IPS-20b (cell line): ENCODE measurements at regions not wholly inside any gene's neighbourhood (a gene's known extent, or its start where the extent isn't known, plus 50 kb on each side); places are given as distances from the start of the nearest gene placed in this dataset.

Experiments
- H3K27ac ChIP-seq: one replicate; pipeline ENCODE4 v1.5.1; 2013; ENCODE audit warnings: low read length
- H3K27me3 ChIP-seq: 2 replicates; pipeline ENCODE4 v1.6.1; 2013; ENCODE audit warnings: mild to moderate bottlenecking, low read length, inconsistent platforms; ENCODE audit not compliant: insufficient read depth
- H3K36me3 ChIP-seq: 2 replicates; pipeline ENCODE4 v1.6.1; 2013; ENCODE audit warnings: low read depth, mild to moderate bottlenecking, inconsistent platforms, low read length, moderate library complexity; ENCODE audit not compliant: insufficient read depth
- H3K4me1 ChIP-seq: 2 replicates; pipeline ENCODE4 v1.6.1; 2013; ENCODE audit warnings: mild to moderate bottlenecking, control low read depth, inconsistent platforms, low read length, moderate library complexity; ENCODE audit not compliant: insufficient read depth
- H3K4me3 ChIP-seq: 2 replicates; pipeline ENCODE4 v1.5.1; 2013; ENCODE audit warnings: mild to moderate bottlenecking, low read length, inconsistent platforms
- H3K9ac ChIP-seq: 2 replicates; pipeline ENCODE4 v1.6.1; 2013; ENCODE audit warnings: low read depth, mild to moderate bottlenecking, inconsistent platforms, low read length, moderate library complexity
- H3K9me3 ChIP-seq: 2 replicates; pipeline ENCODE4 v1.6.1; 2013; ENCODE audit warnings: mild to moderate bottlenecking, low read depth, low read length, inconsistent platforms; ENCODE audit not compliant: insufficient read depth

- Histone ChIP-seq H3K9me3 (no peaks in the 10 kb centered on the region), H3K27me3 (peaks cover 31% of the 10 kb centered on the region)
These were observed 136.5 kb downstream of the MRPL36 start for GRCh38 chr5:1663186-1663585.

GRCh38 chr5:1662559-1663085 is 137.0 kb downstream of the MRPL36 start:
- Histone ChIP-seq H3K9me3 (no peaks in the 10 kb centered on the region), H3K27me3 (peaks cover 25% of the 10 kb centered on the region), H3K27ac (no peak overlapping the region), H3K9ac (no peak overlapping the region), H3K4me1 (no peaks in the 10 kb centered on the region), H3K36me3 (no peaks in the 10 kb centered on the region), H3K4me3 (no peak overlapping the region)

More at GRCh38 chr5:1663186-1663585, 136.5 kb downstream of the MRPL36 start:
- Histone ChIP-seq H3K27ac (no peak overlapping the region), H3K4me3 (no peak overlapping the region), H3K36me3 (no peaks in the 10 kb centered on the region), H3K9ac (no peak overlapping the region), H3K4me1 (no peaks in the 10 kb centered on the region)

GRCh38 chr5:1661831-1662558 is 137.6 kb downstream of the MRPL36 start:
- Histone ChIP-seq H3K9ac (no peak overlapping the region), H3K9me3 (no peaks in the 10 kb centered on the region), H3K4me1 (no peaks in the 10 kb centered on the region), H3K27ac (no peak overlapping the region), H3K27me3 (peaks cover 23% of the 10 kb centered on the region), H3K4me3 (no peak overlapping the region), H3K36me3 (no peaks in the 10 kb centered on the region)

- no peaks in the 10 kb centered on the region for H3K36me3 ChIP-seq
- H3K9ac ChIP-seq = no peak overlapping the region
- peaks cover 16% of the 10 kb centered on the region for H3K27me3 ChIP-seq
These were observed 137.6 kb upstream of the LPCAT1 start for GRCh38 chr5:1661311-1661710.

GRCh38 chr5:1660511-1660910 is 136.8 kb upstream of the LPCAT1 start:
- no peak overlapping the region for H3K27ac ChIP-seq
- no peaks in the 10 kb centered on the region for H3K4me1 ChIP-seq
- no peak overlapping the region for H3K4me3 ChIP-seq
- peaks cover 8% of the 10 kb centered on the region for H3K27me3 ChIP-seq
- H3K36me3 ChIP-seq = no peaks in the 10 kb centered on the region
- H3K9me3 ChIP-seq = no peaks in the 10 kb centered on the region
- no peak overlapping the region for H3K9ac ChIP-seq

More at GRCh38 chr5:1661311-1661710, 137.6 kb upstream of the LPCAT1 start:
- Histone ChIP-seq H3K4me3 (no peak overlapping the region), H3K27ac (no peak overlapping the region), H3K9me3 (no peaks in the 10 kb centered on the region), H3K4me1 (no peaks in the 10 kb centered on the region)

GRCh38 chr5:1660001-1660400 is 136.2 kb upstream of the LPCAT1 start:
- Histone ChIP-seq H3K4me1 (no peaks in the 10 kb centered on the region), H3K27me3 (peaks cover 8% of the 10 kb centered on the region), H3K4me3 (no peak overlapping the region), H3K27ac (no peak overlapping the region), H3K9me3 (no peaks in the 10 kb centered on the region), H3K36me3 (no peaks in the 10 kb centered on the region), H3K9ac (no peak overlapping the region)

- Histone ChIP-seq H3K9ac (no peak overlapping the region), H3K27ac (no peak overlapping the region), H3K4me1 (no peaks in the 10 kb centered on the region), H3K27me3 (peaks cover 12% of the 10 kb centered on the region), H3K4me3 (no peak overlapping the region), H3K36me3 (no peaks in the 10 kb centered on the region), H3K9me3 (no peaks in the 10 kb centered on the region)
These were observed 135.6 kb upstream of the LPCAT1 start for GRCh38 chr5:1659100-1659981.

- H3K27ac ChIP-seq = no peak overlapping the region
- peaks cover 16% of the 10 kb centered on the region for H3K27me3 ChIP-seq
- H3K4me3 ChIP-seq = no peak overlapping the region
- H3K9me3 ChIP-seq = no peaks in the 10 kb centered on the region
- H3K36me3 ChIP-seq = no peaks in the 10 kb centered on the region
- no peak overlapping the region for H3K9ac ChIP-seq
- no peaks in the 10 kb centered on the region for H3K4me1 ChIP-seq
These were observed 134.9 kb upstream of the LPCAT1 start for GRCh38 chr5:1658665-1659064.

GRCh38 chr5:1657161-1657741 is 133.5 kb upstream of the LPCAT1 start:
- no peaks in the 10 kb centered on the region for H3K36me3 ChIP-seq
- no peaks in the 10 kb centered on the region for H3K4me1 ChIP-seq
- H3K9ac ChIP-seq = no peak overlapping the region
- H3K9me3 ChIP-seq = no peaks in the 10 kb centered on the region
- H3K27me3 ChIP-seq = peaks cover 30% of the 10 kb centered on the region
- no peak overlapping the region for H3K4me3 ChIP-seq
- no peak overlapping the region for H3K27ac ChIP-seq

GRCh38 chr5:1656271-1656975 is 132.7 kb upstream of the LPCAT1 start:
- H3K27me3 ChIP-seq = peaks cover 35% of the 10 kb centered on the region
- no peaks in the 10 kb centered on the region for H3K4me1 ChIP-seq
- no peaks in the 10 kb centered on the region for H3K9me3 ChIP-seq
- no peak overlapping the region for H3K4me3 ChIP-seq
- H3K36me3 ChIP-seq = no peaks in the 10 kb centered on the region
- H3K9ac ChIP-seq = no peak overlapping the region
- no peak overlapping the region for H3K27ac ChIP-seq
